ENCODE measurements at regions not wholly inside any gene's neighbourhood (a gene's known extent, or its start where the extent isn't known, plus 50 kb on each side); places are given as distances from the start of the nearest gene placed in this dataset.

- no peak for TF ChIP-seq CTCF (conservative IDR thresholded peaks at IDR 0.05; ENCODE audit: low read depth)
- no peak overlapping the region for H3K27ac ChIP-seq
- no peak for DNase-seq (ENCODE audit: low spot score)
- CTCF ChIA-PET: no interaction called here
- POLR2A ChIA-PET (ENCODE audit: low non-redundant PET): no interaction called here
Observed at GRCh38 chr11:25992294-25992693, 339.6 kb upstream of the ANO3 start.

- no peak overlapping the region for H3K27ac ChIP-seq
- POLR2A ChIA-PET (ENCODE audit: low non-redundant PET): no interaction called here
- DNase-seq (ENCODE audit: low spot score): no peak
- no peak for TF ChIP-seq CTCF (conservative IDR thresholded peaks at IDR 0.05; ENCODE audit: low read depth)
- CTCF ChIA-PET: no interaction called here
Observed at GRCh38 chr11:25993016-25993415, 338.9 kb upstream of the ANO3 start.

GRCh38 chr11:26011474-26011873 is 320.5 kb upstream of the ANO3 start:
- DNase-seq (ENCODE audit: low spot score): no peak
- no peak for TF ChIP-seq CTCF (conservative IDR thresholded peaks at IDR 0.05; ENCODE audit: low read depth)
- ChIA-PET POLR2A (ENCODE audit: low non-redundant PET) (no interaction called here), CTCF (no interaction called here)
- no peak overlapping the region for H3K27ac ChIP-seq

- CTCF ChIA-PET: no interaction called here
- no peak overlapping the region for H3K27ac ChIP-seq
- DNase-seq (ENCODE audit: low spot score): no peak
Observed at GRCh38 chr11:26014456-26015115, 317.3 kb upstream of the ANO3 start.

GRCh38 chr11:26017322-26017860 is 314.5 kb upstream of the ANO3 start:
- TF ChIP-seq CTCF (conservative IDR thresholded peaks at IDR 0.05; ENCODE audit: low read depth): no peak
- no peak overlapping the region for H3K27ac ChIP-seq
- ChIA-PET CTCF (interaction anchor here (0.7 kb wide), 1 partner anchor 198 kb away, joined by 3 read pairs; no protein-coding TSS in a partner anchor), POLR2A (ENCODE audit: low non-redundant PET) (no interaction called here)
- no peak for DNase-seq (ENCODE audit: low spot score)

More at GRCh38 chr11:26014456-26015115, 317.3 kb upstream of the ANO3 start:
- TF ChIP-seq CTCF (conservative IDR thresholded peaks at IDR 0.05; ENCODE audit: low read depth): no peak
- POLR2A ChIA-PET (ENCODE audit: low non-redundant PET): no interaction called here

GRCh38 chr11:26017903-26018302 is 314.0 kb upstream of the ANO3 start:
- no peak for DNase-seq (ENCODE audit: low spot score)

More at GRCh38 chr11:26017903-26018302, 314.0 kb upstream of the ANO3 start:
- TF ChIP-seq CTCF (conservative IDR thresholded peaks at IDR 0.05; ENCODE audit: low read depth): no peak
- ChIA-PET CTCF (interaction anchor here (0.7 to 0.9 kb wide), 2 partner anchors 197 to 245 kb away, joined by 3 read pairs; no protein-coding TSS in a partner anchor), POLR2A (ENCODE audit: low non-redundant PET) (no interaction called here)
- no peak overlapping the region for H3K27ac ChIP-seq

All from RWPE1 (cell line).